ENCODE measurements at regions not wholly inside any gene's neighbourhood (a gene's known extent, or its start where the extent isn't known, plus 50 kb on each side); places are given as distances from the start of the nearest gene placed in this dataset.
"Not testable (repeated sequence)": the region's sequence is repeated elsewhere in the genome, so short reads cannot be mapped to it uniquely, and the experiment has no call there.

DNA sequence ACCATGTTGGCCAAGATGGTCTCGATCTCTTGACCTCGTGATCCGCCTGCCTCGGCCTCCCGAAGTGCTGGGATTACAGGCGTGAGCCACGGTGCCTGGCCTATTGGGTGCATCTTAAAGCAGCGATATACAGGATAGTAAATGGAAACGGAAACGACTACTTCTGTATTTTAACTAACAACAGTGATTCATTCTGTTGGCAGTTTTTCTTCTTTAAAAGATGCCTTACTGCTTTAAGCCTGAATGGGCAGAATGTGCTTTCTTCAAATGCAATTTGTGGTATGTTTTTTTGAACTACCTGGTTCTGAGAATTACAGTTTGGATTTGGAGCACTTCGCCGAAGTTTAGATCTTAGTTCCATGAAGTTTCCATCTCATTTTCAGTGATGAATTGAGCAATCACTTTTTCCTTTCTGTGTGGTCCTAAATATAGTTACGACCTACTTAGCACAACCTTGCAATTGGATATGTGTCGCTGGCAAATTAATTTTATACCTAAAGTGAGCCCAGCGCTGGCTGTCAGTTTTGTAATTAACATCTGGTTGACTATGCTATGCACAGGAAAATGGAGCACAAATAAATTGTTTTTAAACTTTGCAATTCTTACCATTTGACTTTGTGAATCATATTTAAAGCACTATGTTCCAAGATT, 53.6 kb upstream of the EIF5 start:
- H3K4me3 ChIP-seq (ENCODE audit: low read depth, poor library complexity, severe bottlenecking): no peak overlapping the region
- WGBS, 2 donors: 39 to 49% methylated on average over 15 of the region's 15 CpGs
- DNase-seq (ENCODE audit: low spot score in 2 of 2): no peak
- TF ChIP-seq, protein P1, sequence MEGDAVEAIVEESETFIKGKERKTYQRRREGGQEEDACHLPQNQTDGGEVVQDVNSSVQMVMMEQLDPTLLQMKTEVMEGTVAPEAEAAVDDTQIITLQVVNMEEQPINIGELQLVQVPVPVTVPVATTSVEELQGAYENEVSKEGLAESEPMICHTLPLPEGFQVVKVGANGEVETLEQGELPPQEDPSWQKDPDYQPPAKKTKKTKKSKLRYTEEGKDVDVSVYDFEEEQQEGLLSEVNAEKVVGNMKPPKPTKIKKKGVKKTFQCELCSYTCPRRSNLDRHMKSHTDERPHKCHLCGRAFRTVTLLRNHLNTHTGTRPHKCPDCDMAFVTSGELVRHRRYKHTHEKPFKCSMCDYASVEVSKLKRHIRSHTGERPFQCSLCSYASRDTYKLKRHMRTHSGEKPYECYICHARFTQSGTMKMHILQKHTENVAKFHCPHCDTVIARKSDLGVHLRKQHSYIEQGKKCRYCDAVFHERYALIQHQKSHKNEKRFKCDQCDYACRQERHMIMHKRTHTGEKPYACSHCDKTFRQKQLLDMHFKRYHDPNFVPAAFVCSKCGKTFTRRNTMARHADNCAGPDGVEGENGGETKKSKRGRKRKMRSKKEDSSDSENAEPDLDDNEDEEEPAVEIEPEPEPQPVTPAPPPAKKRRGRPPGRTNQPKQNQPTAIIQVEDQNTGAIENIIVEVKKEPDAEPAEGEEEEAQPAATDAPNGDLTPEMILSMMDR (IDR thresholded peaks at IDR 0.05): no peak
- intact Hi-C loops (cut with DNase I; ENCODE audit: low total_unique reads): loop anchor here (5.0 kb wide), 1 partner anchor 1333 kb away; no protein-coding TSS in a partner anchor

DNA sequence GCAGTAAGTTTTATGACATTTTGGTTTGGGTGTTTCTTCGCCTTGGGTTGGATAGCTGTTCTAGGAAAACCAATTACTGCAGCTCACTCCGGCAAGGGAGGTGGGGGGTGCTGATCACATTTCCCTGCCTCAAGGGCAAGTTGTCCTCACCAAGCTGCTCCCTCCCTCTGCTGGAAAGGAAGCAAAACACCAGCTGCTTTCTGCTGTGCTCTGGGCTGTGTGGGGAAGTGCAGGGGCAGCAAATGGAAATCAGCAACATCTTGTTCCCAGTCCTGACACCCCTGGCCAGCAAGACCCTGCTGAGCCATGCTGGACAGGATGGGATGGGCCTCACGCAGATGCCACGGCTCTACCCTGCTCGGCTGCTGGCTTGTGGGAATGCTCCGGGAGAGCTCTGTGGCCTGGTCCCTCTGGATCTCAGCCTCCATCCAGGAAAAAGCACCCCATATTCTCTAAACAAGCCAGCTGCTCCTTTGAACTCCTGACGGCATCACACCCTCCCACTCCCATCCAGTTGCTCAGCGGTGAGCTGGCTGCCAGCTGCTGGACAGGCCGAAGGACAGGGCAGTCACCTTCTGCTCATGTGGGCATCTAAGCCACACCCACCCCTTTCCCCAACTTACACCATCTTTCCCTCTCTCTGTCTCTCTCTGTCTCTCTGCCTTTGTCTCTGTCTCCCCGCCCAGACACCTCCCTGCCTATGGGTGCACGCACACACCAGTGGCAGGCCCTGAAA, 52.4 kb upstream of the EIF5 start:
- intact Hi-C loops (cut with DNase I; ENCODE audit: low total_unique reads): loop anchor here (5.0 kb wide), 1 partner anchor 1334 kb away; no protein-coding TSS in a partner anchor

GRCh38 chr14:103282309-103282708, 51.7 kb upstream of the EIF5 start:
- 80 to 83% methylated on average over 16 to 17 of the region's 17 CpGs for WGBS, 2 donors
- intact Hi-C loops (cut with DNase I; ENCODE audit: low total_unique reads): loop anchor here (5.0 kb wide), 1 partner anchor 1335 kb away; no protein-coding TSS in a partner anchor
- H3K4me3 ChIP-seq (ENCODE audit: low read depth, poor library complexity, severe bottlenecking); DNase-seq (ENCODE audit: low spot score in 2 of 2): not testable (repeated sequence)

More for the DNA sequence above, 52.4 kb upstream of the EIF5 start:
- no peak for DNase-seq (ENCODE audit: low spot score in 2 of 2)
- no peak for TF ChIP-seq POLR2A (IDR thresholded peaks at IDR 0.05)
- TF ChIP-seq, protein P1 (IDR thresholded peaks at IDR 0.05): no peak
- 66 to 69% methylated on average over 11 of the region's 11 CpGs for WGBS, 2 donors
- no peak overlapping the region for H3K4me3 ChIP-seq (ENCODE audit: low read depth, poor library complexity, severe bottlenecking)

DNA sequence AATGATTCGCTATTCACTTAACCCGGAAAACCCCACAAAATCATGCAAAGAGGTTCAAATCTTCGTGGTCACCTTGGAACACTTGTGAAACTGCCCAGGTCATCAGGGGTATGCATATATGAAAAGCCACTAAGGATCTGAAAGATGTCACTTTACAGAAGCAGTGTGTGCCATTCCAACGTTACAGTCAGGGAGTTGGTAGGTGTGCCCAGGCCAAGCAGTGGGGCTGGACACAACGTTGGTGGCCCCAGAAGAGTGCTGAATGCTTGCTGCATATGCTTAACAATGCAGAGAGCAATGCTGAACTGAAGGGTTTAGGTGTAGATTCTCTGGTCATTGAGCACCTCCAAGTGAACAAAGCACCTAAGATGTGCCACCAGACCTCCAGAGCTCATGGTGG, 51.1 kb upstream of the EIF5 start:
- WGBS, 2 donors: 76 to 78% methylated on average over 5 of the region's 5 CpGs
- intact Hi-C loops (cut with DNase I; ENCODE audit: low total_unique reads): loop anchor here (5.0 kb wide), 1 partner anchor 1336 kb away; no protein-coding TSS in a partner anchor
- TF ChIP-seq, protein P1 (IDR thresholded peaks at IDR 0.05): no peak
- no peak for TF ChIP-seq POLR2A (IDR thresholded peaks at IDR 0.05)
- DNase-seq (ENCODE audit: low spot score in 2 of 2): no peak
- H3K4me3 ChIP-seq (ENCODE audit: low read depth, poor library complexity, severe bottlenecking): no peak overlapping the region

GRCh38 chr14:103283916-103284315, 50.1 kb upstream of the EIF5 start:
- WGBS, 2 donors: 75 to 76% methylated on average over 11 to 12 of the region's 12 CpGs
- no peak for DNase-seq (ENCODE audit: low spot score in 2 of 2)
- intact Hi-C loops (cut with DNase I; ENCODE audit: low total_unique reads): loop anchor here (5.0 kb wide), 1 partner anchor 1337 kb away; no protein-coding TSS in a partner anchor
- H3K4me3 ChIP-seq (ENCODE audit: low read depth, poor library complexity, severe bottlenecking): no peak overlapping the region
- TF ChIP-seq POLR2A (IDR thresholded peaks at IDR 0.05): no peak
- TF ChIP-seq, protein P1 (IDR thresholded peaks at IDR 0.05): no peak
